ENCODE measurements at regions not wholly inside any gene's neighbourhood (a gene's known extent, or its start where the extent isn't known, plus 50 kb on each side); places are given as distances from the start of the nearest gene placed in this dataset.

- DNase-seq: no peak
- Histone ChIP-seq H3K4me3 (no peak overlapping the region), H3K9me3 (no peaks in the 10 kb centered on the region), H3K27ac (no peak overlapping the region), H3K4me1 (no peaks in the 10 kb centered on the region), H3K36me3 (no peaks in the 10 kb centered on the region), H3K27me3 (no peaks in the 10 kb centered on the region)
- intact Hi-C loops (cut with DNase I): no loop called here
- TF ChIP-seq POLR2AphosphoS5 (IDR thresholded peaks at IDR 0.05): no peak
- TF ChIP-seq POLR2A (IDR thresholded peaks at IDR 0.05): no peak
- TF ChIP-seq EP300 (IDR thresholded peaks at IDR 0.05): no peak
- no peak for TF ChIP-seq CTCF (IDR thresholded peaks at IDR 0.05)
- 89 to 91% methylated on average over 4 of the region's 4 CpGs for WGBS, 2 donors
Observed at GRCh38 chr10:108097258-108097657, 932.8 kb upstream of the SORCS1 start.

- WGBS, 2 donors: 93 to 97% methylated on average over 7 of the region's 7 CpGs
- H3K9me3 ChIP-seq: no peaks in the 10 kb centered on the region
- H3K27me3 ChIP-seq: no peaks in the 10 kb centered on the region
- no peaks in the 10 kb centered on the region for H3K4me1 ChIP-seq
- no peak overlapping the region for H3K4me3 ChIP-seq
- intact Hi-C loops (cut with DNase I): no loop called here
- TF ChIP-seq POLR2A (IDR thresholded peaks at IDR 0.05) (no peak), POLR2AphosphoS5 (IDR thresholded peaks at IDR 0.05) (no peak), CTCF (IDR thresholded peaks at IDR 0.05) (no peak), EP300 (IDR thresholded peaks at IDR 0.05) (no peak)
- no peak for DNase-seq
- no peak overlapping the region for H3K27ac ChIP-seq
- no peaks in the 10 kb centered on the region for H3K36me3 ChIP-seq
Observed at GRCh38 chr10:108095932-108096925, 931.7 kb upstream of the SORCS1 start.

- H3K27ac ChIP-seq: no peak overlapping the region
- no peak overlapping the region for H3K4me3 ChIP-seq
- no peak for DNase-seq
- no peaks in the 10 kb centered on the region for H3K36me3 ChIP-seq
- intact Hi-C loops (cut with DNase I): no loop called here
- H3K9me3 ChIP-seq: peaks cover 0 to 1% (median 0%) of the 10 kb centered on the region in 4 donors
- TF ChIP-seq CTCF (IDR thresholded peaks at IDR 0.05): no peak
- no peak for TF ChIP-seq EP300 (IDR thresholded peaks at IDR 0.05)
- TF ChIP-seq POLR2AphosphoS5 (IDR thresholded peaks at IDR 0.05): no peak
- TF ChIP-seq POLR2A (IDR thresholded peaks at IDR 0.05): no peak
- 89 to 92% methylated on average over 3 of the region's 3 CpGs for WGBS, 2 donors
- no peaks in the 10 kb centered on the region for H3K4me1 ChIP-seq
- no peaks in the 10 kb centered on the region for H3K27me3 ChIP-seq
Observed at GRCh38 chr10:108090476-108091215, 926.1 kb upstream of the SORCS1 start.

- intact Hi-C loops (cut with DNase I): no loop called here
- Histone ChIP-seq H3K9me3 (peaks cover 0 to 1% (median 0%) of the 10 kb centered on the region in 4 donors), H3K4me1 (no peaks in the 10 kb centered on the region), H3K27ac (no peak overlapping the region), H3K27me3 (no peaks in the 10 kb centered on the region), H3K4me3 (no peak overlapping the region), H3K36me3 (no peaks in the 10 kb centered on the region)
- no peak for DNase-seq
- TF ChIP-seq POLR2A (IDR thresholded peaks at IDR 0.05) (no peak), EP300 (IDR thresholded peaks at IDR 0.05) (no peak), POLR2AphosphoS5 (IDR thresholded peaks at IDR 0.05) (no peak), CTCF (IDR thresholded peaks at IDR 0.05) (no peak)
- WGBS, 2 donors: 94 to 96% methylated on average over 1 of the region's 1 CpG
Observed at GRCh38 chr10:108086502-108086901, 922.0 kb upstream of the SORCS1 start.
